ENCODE measurements at regions not wholly inside any gene's neighbourhood (a gene's known extent, or its start where the extent isn't known, plus 50 kb on each side); places are given as distances from the start of the nearest gene placed in this dataset.
"Not testable (repeated sequence)": the region's sequence is repeated elsewhere in the genome, so short reads cannot be mapped to it uniquely, and the experiment has no call there.

GRCh38 chr21:5098010-5098743 is 5423.2 kb upstream of the TPTE start:
- TF ChIP-seq CTCF (optimal IDR thresholded peaks at IDR 0.05 in 1 of 3, IDR thresholded peaks at IDR 0.05 in 1 of 3, conservative IDR thresholded peaks at IDR 0.05 in 1 of 3; ENCODE audit: extremely low read depth in 1 of 3, insufficient read depth in 2 of 3, low read length in 3 of 3); EZH2 (IDR thresholded peaks at IDR 0.05; ENCODE audit: low read length): not testable (repeated sequence)

All from keratinocyte (primary cell).